H1 (cell line): ENCODE measurements at regions not wholly inside any gene's neighbourhood (a gene's known extent, or its start where the extent isn't known, plus 50 kb on each side); places are given as distances from the start of the nearest gene placed in this dataset.
A peak's percentile ranks its signal among the peaks of the same experiment; 100 is the strongest.

Source experiments
- CTCF ChIA-PET: fragments of 300-600 bp; sonication (Branson Sonifier 250); formaldehyde crosslinking; loops from one replicate; lab custom pipeline; 2021; ENCODE audit not compliant: partially characterized antibody; lab: Charles Lee
- POLR2A ChIA-PET: fragments of 300-600 bp; sonication (Branson Sonifier 250); formaldehyde crosslinking; loops from one replicate; lab custom pipeline; 2021; ENCODE audit warnings: inconsistent platforms; ENCODE audit not compliant: partially characterized antibody; lab: Charles Lee
- DNase-seq, 2 experiments: peaks; one replicate each; pipeline versions ENCODE4 v3.0.0 to v3.0.0-alpha.2; 2010 to 2022; ENCODE audit warnings: low spot score in 2 of 2, low read depth in 1 of 2, mixed read lengths in 1 of 2
- FAIRE-seq: peaks from 2 replicates; lab custom pipeline; 2011; peaks lifted over from hg19 to GRCh38; lab: Jason Lieb, UNC
- H2AFZ ChIP-seq: 2 replicates; pipeline ENCODE4 v1.8.1; 2012; ENCODE audit warnings: low read length, inconsistent platforms
- H2AK5ac ChIP-seq: 2 replicates; pipeline ENCODE4 v1.6.1; 2013; ENCODE audit warnings: low read depth, low read length
- H2BK120ac ChIP-seq: replicated peaks from 2 replicates; pipeline ENCODE3; 2013; ENCODE audit warnings: low read depth, low read length, inconsistent platforms
- H2BK12ac ChIP-seq: 2 replicates; pipeline ENCODE4 v1.6.1; 2013; ENCODE audit warnings: low read depth, low read length
- H2BK15ac ChIP-seq: 2 replicates; pipeline ENCODE4 v1.6.1; 2013; ENCODE audit warnings: low read length
- H2BK20ac ChIP-seq: 2 replicates; pipeline ENCODE4 v1.6.1; 2013; ENCODE audit warnings: low read length
- H2BK5ac ChIP-seq: 2 replicates; pipeline ENCODE4 v1.6.1; 2013; ENCODE audit warnings: low read depth, low read length
- H3K14ac ChIP-seq: 2 replicates; pipeline ENCODE4 v1.6.1; 2013; ENCODE audit warnings: inconsistent platforms; ENCODE audit not compliant: insufficient read length
- H3K18ac ChIP-seq: 2 replicates; pipeline ENCODE4 v1.6.1; 2013; ENCODE audit warnings: low read length; ENCODE audit errors: extremely low read depth
- H3K23ac ChIP-seq: 2 replicates; pipeline ENCODE4 v1.6.1; 2013; ENCODE audit warnings: inconsistent platforms; ENCODE audit not compliant: insufficient read length
- H3K23me2 ChIP-seq: 2 replicates; pipeline ENCODE4 v1.6.1; 2013; ENCODE audit warnings: low read depth, low read length
- H3K27ac ChIP-seq: 2 replicates; pipeline ENCODE4 v1.6.1; 2011; ENCODE audit warnings: low read depth, low read length, inconsistent platforms
- H3K27me3 ChIP-seq, 4 experiments: replicated peaks in 1 of 4; 1 replicate in 1 of 4; 2 replicates in 3 of 4; pipeline versions ENCODE4 v1.6.1 to v1.8.1; 2011 to 2013; ENCODE audit warnings: low read length in 3 of 4, mild to moderate bottlenecking in 3 of 4, inconsistent platforms in 2 of 4, mixed read lengths in 2 of 4, moderate library complexity in 1 of 4; ENCODE audit not compliant: control insufficient read depth in 3 of 4, insufficient read depth in 3 of 4; ENCODE audit errors: extremely low read depth in 1 of 4
- H3K36me3 ChIP-seq, 4 experiments: 2 replicates each; pipeline versions ENCODE4 v1.6.1 to v1.8.1; 2011 to 2013; ENCODE audit warnings: mild to moderate bottlenecking in 4 of 4, low read length in 3 of 4, moderate library complexity in 2 of 4, control low read depth in 1 of 4, inconsistent platforms in 1 of 4; ENCODE audit not compliant: insufficient read depth in 4 of 4, control insufficient read depth in 2 of 4
- H3K4ac ChIP-seq: replicated peaks from 2 replicates; pipeline ENCODE3; 2013; ENCODE audit warnings: low read length, low read depth, mixed read lengths, inconsistent platforms; ENCODE audit not compliant: insufficient read length
- H3K4me1 ChIP-seq, 4 experiments: replicated peaks in 1 of 4; 1 replicate in 1 of 4; 2 replicates in 3 of 4; pipeline versions ENCODE4 v1.6.1 to v1.8.1; 2011 to 2013; ENCODE audit warnings: low read length in 3 of 4, inconsistent platforms in 2 of 4, mixed read lengths in 1 of 4; ENCODE audit not compliant: insufficient read depth in 4 of 4, control insufficient read depth in 3 of 4
- H3K4me2 ChIP-seq, 2 experiments: 2 replicates each; pipeline versions ENCODE4 v1.6.1 to v1.8.1; 2011 to 2013; ENCODE audit warnings: low read depth in 2 of 2, low read length in 2 of 2, control low read depth in 1 of 2, inconsistent platforms in 1 of 2, mild to moderate bottlenecking in 1 of 2; ENCODE audit not compliant: insufficient read depth in 1 of 2
- H3K4me3 ChIP-seq, 4 experiments: fragments of 200-600, 300-600 bp in 1 of 4; sonication (generic), shearing (Covaris generic), sonication (Bioruptor Twin) in 1 of 4; 2 replicates each; pipeline versions ENCODE4 v1.5.1 to v1.8.1; 2011 to 2016; ENCODE audit warnings: low read length in 4 of 4, low read depth in 3 of 4, control low read depth in 2 of 4, inconsistent platforms in 2 of 4, mild to moderate bottlenecking in 2 of 4, mixed read lengths in 1 of 4, moderate library complexity in 1 of 4; ENCODE audit not compliant: insufficient read depth in 2 of 4; ENCODE audit errors: extremely low read depth in 1 of 4
- H3K56ac ChIP-seq: replicated peaks from 2 replicates; pipeline ENCODE3; 2013; ENCODE audit warnings: low read depth, mild to moderate bottlenecking, mixed read lengths, low read length, inconsistent platforms; ENCODE audit not compliant: insufficient read length
- H3K79me1 ChIP-seq: 2 replicates; pipeline ENCODE4 v1.6.1; 2013; ENCODE audit warnings: low read depth, low read length, control low read depth
- H3K79me2 ChIP-seq, 2 experiments: 2 replicates each; pipeline versions ENCODE4 v1.6.1 to v1.8.1; 2012 to 2013; ENCODE audit warnings: low read length in 2 of 2, mild to moderate bottlenecking in 2 of 2, inconsistent platforms in 1 of 2; ENCODE audit not compliant: insufficient read depth in 2 of 2, control insufficient read depth in 1 of 2
- H3K9ac ChIP-seq, 4 experiments: replicated peaks in 1 of 4; 1 replicate in 1 of 4; 2 replicates in 3 of 4; pipeline versions ENCODE4 v1.6.1 to v1.8.1; 2011 to 2013; ENCODE audit warnings: low read depth in 3 of 4, low read length in 3 of 4, control low read depth in 2 of 4, mild to moderate bottlenecking in 2 of 4, moderate library complexity in 2 of 4, inconsistent platforms in 1 of 4; ENCODE audit errors: extremely low read depth in 1 of 4
- H3K9me3 ChIP-seq, 2 experiments: 2 replicates each; pipeline versions ENCODE4 v1.6.1 to v1.8.1; 2012 to 2013; ENCODE audit warnings: mild to moderate bottlenecking in 2 of 2, moderate library complexity in 2 of 2, control low read depth in 1 of 2, inconsistent platforms in 1 of 2, low read depth in 1 of 2, low read length in 1 of 2, mixed read lengths in 1 of 2; ENCODE audit not compliant: insufficient read depth in 2 of 2
- H4K20me1 ChIP-seq, 2 experiments: replicated peaks in 1 of 2; 2 replicates each; pipeline versions ENCODE3 to v1.8.1; 2011 to 2013; ENCODE audit warnings: inconsistent platforms in 2 of 2, low read length in 2 of 2, mild to moderate bottlenecking in 1 of 2; ENCODE audit not compliant: insufficient read depth in 2 of 2, control insufficient read depth in 1 of 2
- H4K5ac ChIP-seq: 2 replicates; pipeline ENCODE4 v1.6.1; 2013; ENCODE audit warnings: low read length, low read depth, mixed read lengths, inconsistent platforms; ENCODE audit not compliant: insufficient read length
- H4K8ac ChIP-seq: 2 replicates; pipeline ENCODE4 v1.8.0; 2013; ENCODE audit warnings: mild to moderate bottlenecking, moderate library complexity, low read length, inconsistent platforms; ENCODE audit not compliant: insufficient read depth; ENCODE audit errors: extremely low read depth
- H4K91ac ChIP-seq: replicated peaks from 2 replicates; pipeline ENCODE3; 2013; ENCODE audit warnings: low read length, mixed read lengths, inconsistent platforms; ENCODE audit not compliant: insufficient read length
- SIRT6 ChIP-seq: IDR thresholded peaks from one replicate; pipeline ENCODE4 v1.7.1; 2012; ENCODE audit warnings: low read length, inconsistent platforms
- SP2 ChIP-seq: IDR thresholded peaks from 2 replicates; pipeline ENCODE4 v1.6.1; 2012; ENCODE audit warnings: mild to moderate bottlenecking, low read length, inconsistent platforms
- WGBS, 2 experiments: shearing (Covaris generic) in 1 of 2; methylation state at CpG; one replicate each; pipeline versions ENCODE4 v1.1.6 to v1.1.7; 2013 to 2015; ENCODE audit warnings: low lambda C conversion rate in 2 of 2, mixed read lengths in 2 of 2, inconsistent platforms in 1 of 2, low coverage in 1 of 2, missing lambda C conversion rate in 1 of 2; ENCODE audit not compliant: insufficient replicate concordance in 2 of 2, insufficient coverage in 1 of 2, insufficient read length in 1 of 2; ENCODE audit errors: extremely low coverage in 1 of 2, missing lambda C conversion rate in 1 of 2; 5-methylcytosine and 5-hydroxymethylcytosine counted together

DNA sequence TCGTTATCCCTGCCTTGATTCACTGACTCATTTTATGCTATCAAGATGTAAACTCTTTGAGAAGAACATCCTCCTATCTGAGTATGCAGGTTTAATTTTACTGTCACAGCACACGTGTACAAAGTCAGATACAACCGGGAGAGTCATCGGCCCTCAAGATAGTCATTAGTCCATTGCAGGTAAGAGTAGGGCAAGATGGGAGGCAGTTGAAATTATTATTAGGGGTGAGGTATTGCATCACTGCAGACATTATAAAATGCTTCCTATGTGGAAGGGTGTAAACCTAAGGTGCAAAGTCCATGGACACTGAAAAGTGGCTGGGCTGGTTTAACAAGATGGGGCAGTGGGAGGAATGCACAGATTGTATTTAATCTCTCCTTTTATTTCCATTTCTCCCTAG is 113.7 kb downstream of the ARL4A start:
- H2AK5ac ChIP-seq = no peak overlapping the region
- TF ChIP-seq SIRT6 = no peak
- TF ChIP-seq SP2 = no peak
- POLR2A ChIA-PET = no interaction called here
- DNase-seq (no peak), FAIRE-seq (no peak)
- no peaks in the 10 kb centered on the region for H3K23me2 ChIP-seq
- H2BK20ac ChIP-seq = no peak overlapping the region
- H3K27ac ChIP-seq = no peak overlapping the region
- no peak overlapping the region for H2BK5ac ChIP-seq
- no peaks in the 10 kb centered on the region for H4K20me1 ChIP-seq
- peak overlapping the region; percentile 27; the same call in 1 of the 2 replicates for H3K18ac ChIP-seq
- no peak overlapping the region for H3K23ac ChIP-seq
- no peak overlapping the region for H3K4ac ChIP-seq
- H2BK15ac ChIP-seq = no peak overlapping the region
- no peaks in the 10 kb centered on the region for H3K9me3 ChIP-seq
- H2BK120ac ChIP-seq = no peak overlapping the region
- no peak overlapping the region for H3K14ac ChIP-seq
- H3K9ac ChIP-seq = no peak overlapping the region
- WGBS, 2 experiments = 86% methylated on average over 4 of the region's 4 CpGs; no CpG with 5 or more reads in 1 of the 2 experiments
- H2BK12ac ChIP-seq = no peak overlapping the region
- H3K56ac ChIP-seq = no peak overlapping the region
- no peaks in the 10 kb centered on the region for H3K79me2 ChIP-seq
- no peak overlapping the region for H4K8ac ChIP-seq
- H3K36me3 ChIP-seq = no peaks in the 10 kb centered on the region
- CTCF ChIA-PET = no interaction called here
- peaks cover 0 to 3% (median 0%) of the 10 kb centered on the region in 4 experiments; a peak in 1 of 7 replicates for H3K4me1 ChIP-seq
- no peaks in the 10 kb centered on the region for H3K27me3 ChIP-seq
- no peak overlapping the region for H3K4me2 ChIP-seq
- no peak overlapping the region for H4K5ac ChIP-seq
- no peak overlapping the region for H2AFZ ChIP-seq
- H3K79me1 ChIP-seq = no peaks in the 10 kb centered on the region
- H3K4me3 ChIP-seq = no peak overlapping the region
- no peak overlapping the region for H4K91ac ChIP-seq
